HepG2 (cell line): ENCODE measurements at regions not wholly inside any gene's neighbourhood (a gene's known extent, or its start where the extent isn't known, plus 50 kb on each side); places are given as distances from the start of the nearest gene placed in this dataset.

ENCODE experiments used
- ATAC-seq: fragments of 200-7000 bp; cut with Tn5 transposase; 3 replicates; pipeline ENCODE4 v1.9.1; 2020; ENCODE audit warnings: mild to moderate bottlenecking, moderate library complexity
- BruUV-seq: library from RNA; stranded (reverse); fragments of 400-500 nt; replicated peaks from 2 replicates; lab custom pipeline; 2021; lab: Mats Ljungman, UMichigan
- CTCF ChIA-PET: fragments of 300-600 bp; formaldehyde crosslinking; extraction: SDS; loops from one replicate; lab custom pipeline; 2021; ENCODE audit warnings: low total read pairs, inconsistent platforms, low intra/inter-chr PET ratio; lab: Yijun Ruan, JAX
- POLR2A ChIA-PET: fragments of 350-600 bp; sonication (Branson Sonifier 250); formaldehyde crosslinking; loops from one replicate; lab custom pipeline; 2020; ENCODE audit warnings: antibody characterized with exemption, inconsistent platforms; lab: Yijun Ruan, JAX
- DNase-seq: peaks from one replicate; pipeline ENCODE4 v3.0.0-alpha.2; 2015; ENCODE audit warnings: low spot score
- FAIRE-seq: peaks from 3 replicates; lab custom pipeline; 2011; peaks lifted over from hg19 to GRCh38; lab: Jason Lieb, UNC
- H2AFZ ChIP-seq: one replicate; pipeline ENCODE4 v1.6.1; 2011; ENCODE audit warnings: low read length, inconsistent platforms
- H3K27ac ChIP-seq: fragments of 300-600 bp; 3 replicates; pipeline ENCODE4 v1.8.0; 2011; ENCODE audit warnings: mixed run types, mild to moderate bottlenecking, mixed read lengths, low read length, inconsistent platforms; ENCODE audit not compliant: insufficient read depth; ENCODE audit errors: extremely low read length
- H3K27me3 ChIP-seq, 2 experiments: fragments of 200-600 bp in 1 of 2; 2 replicates in 1 of 2; 3 replicates in 1 of 2; pipeline versions ENCODE4 v1.6.0 to v1.8.0; 2011; ENCODE audit warnings: low read length in 2 of 2, mild to moderate bottlenecking in 2 of 2, moderate library complexity in 2 of 2, inconsistent platforms in 1 of 2; ENCODE audit not compliant: insufficient read depth in 2 of 2, control insufficient read depth in 1 of 2
- H3K36me3 ChIP-seq, 2 experiments: fragments of 200-600 bp in 1 of 2; replicated peaks in 1 of 2; 2 replicates in 1 of 2; 3 replicates in 1 of 2; pipeline versions ENCODE4 v1.5.1 to v1.8.0; 2011; ENCODE audit warnings: low read length in 2 of 2, inconsistent platforms in 1 of 2; ENCODE audit not compliant: insufficient read depth in 2 of 2, control insufficient read depth in 1 of 2
- H3K4me1 ChIP-seq: 2 replicates; pipeline ENCODE4 v1.5.1; 2012; ENCODE audit warnings: low read length, inconsistent platforms; ENCODE audit not compliant: insufficient read depth
- H3K4me2 ChIP-seq: 2 replicates; pipeline ENCODE4 v1.6.0; 2011; ENCODE audit warnings: low read depth, low read length, inconsistent platforms
- H3K4me3 ChIP-seq, 3 experiments: fragments of 200-600 bp in 1 of 3; sonication (generic), shearing (Covaris generic) in 1 of 3; replicated peaks in 1 of 3; 2 replicates each; pipeline ENCODE4 v1.5.1; 2011 to 2016; ENCODE audit warnings: low read length in 3 of 3, inconsistent platforms in 2 of 3, low read depth in 2 of 3, mild to moderate bottlenecking in 2 of 3, control low read depth in 1 of 3, mixed read lengths in 1 of 3; ENCODE audit not compliant: insufficient read depth in 1 of 3
- H3K79me2 ChIP-seq: one replicate; pipeline ENCODE4 v1.6.1; 2011; ENCODE audit warnings: low read length, inconsistent platforms; ENCODE audit not compliant: insufficient read depth
- H3K9ac ChIP-seq: 2 replicates; pipeline ENCODE4 v1.6.0; 2011; ENCODE audit warnings: mild to moderate bottlenecking, low read depth, low read length, inconsistent platforms; ENCODE audit not compliant: insufficient read depth
- H3K9me3 ChIP-seq: 2 replicates; pipeline ENCODE4 v1.5.1; 2012; ENCODE audit warnings: mild to moderate bottlenecking, low read length
- H4K20me1 ChIP-seq: 2 replicates; pipeline ENCODE4 v1.6.0; 2011; ENCODE audit warnings: inconsistent platforms, mild to moderate bottlenecking, low read length, moderate library complexity; ENCODE audit not compliant: insufficient read depth
- MED13 ChIP-seq: sonication (generic); formaldehyde crosslinking; IDR thresholded peaks from 2 replicates; pipeline ENCODE4 v1.5.0; 2020; ENCODE audit warnings: missing genetic modification reagents
- NR2F2 ChIP-seq: IDR thresholded peaks from 2 replicates; pipeline ENCODE4 v1.6.1; 2012; ENCODE audit warnings: low read depth, inconsistent platforms, borderline replicate concordance
- SOX13 ChIP-seq, 3 experiments: fragments of 450-650 bp in 1 of 3; sonication (generic) in 1 of 3; formaldehyde crosslinking in 1 of 3; IDR thresholded peaks in 2 of 3; conservative IDR thresholded peaks in 1 of 3; 2 replicates each; pipeline versions ENCODE4 v1.5.0 to v1.6.1; 2016 to 2020; ENCODE audit warnings: antibody characterized with exemption in 1 of 3, mild to moderate bottlenecking in 1 of 3, missing compliant biosample characterization in 1 of 3, missing genetic modification reagents in 1 of 3, moderate library complexity in 1 of 3
- SSRP1 ChIP-seq: IDR thresholded peaks from 2 replicates; pipeline ENCODE4 v1.6.1; 2016; ENCODE audit warnings: control low read depth
- TARDBP ChIP-seq: sonication (generic); formaldehyde crosslinking; IDR thresholded peaks from 2 replicates; pipeline ENCODE4 v1.8.0; 2022; ENCODE audit warnings: mild to moderate bottlenecking, missing genetic modification reagents
- TCF7 ChIP-seq: sonication (generic); IDR thresholded peaks from 2 replicates; pipeline ENCODE4 v1.6.1; 2016; ENCODE audit warnings: antibody characterized with exemption, low read depth
- ZFP82 ChIP-seq: sonication (generic); formaldehyde crosslinking; IDR thresholded peaks from 2 replicates; pipeline ENCODE4 v1.5.1; 2020; ENCODE audit warnings: mild to moderate bottlenecking, missing genetic modification reagents, borderline replicate concordance
- ZNF550 ChIP-seq: sonication (generic); formaldehyde crosslinking; IDR thresholded peaks from 2 replicates; pipeline ENCODE4 v1.4.0; 2020; ENCODE audit warnings: mild to moderate bottlenecking, missing genetic modification reagents, borderline replicate concordance
- in situ Hi-C: cut with HindIII; loops from 2 replicates; pipeline ENCODE4 v1.10.0; 2017; ENCODE audit warnings: low pct_unique_long_range_greater_than_20kb; ENCODE audit not compliant: extremely low pct_ligation_motif_present
- intact Hi-C: fragments of 100-400 bp; cut with micrococcal nuclease; formaldehyde crosslinking; loops from one replicate; pipeline ENCODE4 v1.10.0; 2022; ENCODE audit not compliant: unreplicated experiment
- TF ChIP-seq, protein P1 (sequence below): sonication (generic); formaldehyde crosslinking; IDR thresholded peaks from 2 replicates; pipeline ENCODE4 v1.5.0; 2020; ENCODE audit warnings: mild to moderate bottlenecking, missing genetic modification reagents

DNA sequence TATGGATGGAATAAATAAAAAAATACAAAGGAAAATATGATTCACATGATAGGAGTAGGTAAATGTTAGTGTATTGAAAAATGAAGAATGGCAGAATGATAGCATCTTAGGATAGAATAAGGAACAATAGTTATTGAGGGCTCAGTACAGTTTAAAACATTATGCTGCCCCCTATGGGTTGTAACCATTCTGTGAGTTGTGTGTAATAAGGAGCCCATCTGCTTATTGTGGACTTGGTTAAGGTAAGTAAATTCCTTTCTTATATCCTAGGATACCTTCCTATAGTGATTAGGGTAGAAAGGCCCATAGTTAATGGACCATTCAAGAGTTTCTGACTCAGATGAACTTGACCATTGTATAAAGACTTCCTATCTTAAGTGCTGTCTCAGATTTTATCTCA, 195.8 kb downstream of the PDHA2 start:
- no peaks in the 10 kb centered on the region for H3K4me1 ChIP-seq
- intact Hi-C loops = no loop called here
- TF ChIP-seq TARDBP (CRISPR knock-in tag) = no peak
- TF ChIP-seq NR2F2 = no peak
- no peak for TF ChIP-seq ZFP82 (CRISPR knock-in tag)
- no peak for TF ChIP-seq SSRP1
- TF ChIP-seq, protein P1, sequence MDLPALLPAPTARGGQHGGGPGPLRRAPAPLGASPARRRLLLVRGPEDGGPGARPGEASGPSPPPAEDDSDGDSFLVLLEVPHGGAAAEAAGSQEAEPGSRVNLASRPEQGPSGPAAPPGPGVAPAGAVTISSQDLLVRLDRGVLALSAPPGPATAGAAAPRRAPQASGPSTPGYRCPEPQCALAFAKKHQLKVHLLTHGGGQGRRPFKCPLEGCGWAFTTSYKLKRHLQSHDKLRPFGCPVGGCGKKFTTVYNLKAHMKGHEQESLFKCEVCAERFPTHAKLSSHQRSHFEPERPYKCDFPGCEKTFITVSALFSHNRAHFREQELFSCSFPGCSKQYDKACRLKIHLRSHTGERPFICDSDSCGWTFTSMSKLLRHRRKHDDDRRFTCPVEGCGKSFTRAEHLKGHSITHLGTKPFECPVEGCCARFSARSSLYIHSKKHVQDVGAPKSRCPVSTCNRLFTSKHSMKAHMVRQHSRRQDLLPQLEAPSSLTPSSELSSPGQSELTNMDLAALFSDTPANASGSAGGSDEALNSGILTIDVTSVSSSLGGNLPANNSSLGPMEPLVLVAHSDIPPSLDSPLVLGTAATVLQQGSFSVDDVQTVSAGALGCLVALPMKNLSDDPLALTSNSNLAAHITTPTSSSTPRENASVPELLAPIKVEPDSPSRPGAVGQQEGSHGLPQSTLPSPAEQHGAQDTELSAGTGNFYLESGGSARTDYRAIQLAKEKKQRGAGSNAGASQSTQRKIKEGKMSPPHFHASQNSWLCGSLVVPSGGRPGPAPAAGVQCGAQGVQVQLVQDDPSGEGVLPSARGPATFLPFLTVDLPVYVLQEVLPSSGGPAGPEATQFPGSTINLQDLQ (CRISPR knock-in tag) = no peak
- no peak for TF ChIP-seq MED13 (CRISPR knock-in tag)
- TF ChIP-seq SOX13 (IDR thresholded peaks at IDR 0.05) = no peak
- TF ChIP-seq SOX13 (CRISPR knock-in tag; conservative IDR thresholded peaks at IDR 0.05 in 1 of 2, IDR thresholded peaks at IDR 0.05 in 1 of 2) = no peak
- TF ChIP-seq ZNF550 (CRISPR knock-in tag) = no peak
- TF ChIP-seq TCF7 = no peak
- no peak overlapping the region for H2AFZ ChIP-seq
- H3K9ac ChIP-seq = no peak overlapping the region
- no peak for FAIRE-seq
- no peak for DNase-seq
- H3K79me2 ChIP-seq = no peaks in the 10 kb centered on the region
- H3K27me3 ChIP-seq = no peaks in the 10 kb centered on the region
- no peak overlapping the region for H3K4me3 ChIP-seq
- in situ Hi-C loops = no loop called here
- H3K27ac ChIP-seq = no peak overlapping the region
- no TSS peak for BruUV-seq
- H3K4me2 ChIP-seq = no peak overlapping the region
- H3K9me3 ChIP-seq = peaks cover 10% of the 10 kb centered on the region
- ChIA-PET POLR2A (no interaction called here), CTCF (no interaction called here)
- no peak for ATAC-seq
- H3K36me3 ChIP-seq = no peaks in the 10 kb centered on the region
- no peaks in the 10 kb centered on the region for H4K20me1 ChIP-seq
